SK-N-SH treated with all-trans-retinoic acid at 6 μM for 48 hours (cell line): ENCODE measurements at regions not wholly inside any gene's neighbourhood (a gene's known extent, or its start where the extent isn't known, plus 50 kb on each side); places are given as distances from the start of the nearest gene placed in this dataset.

Experiments used
- ARNTL ChIP-seq: fragments of 450-650 bp; formaldehyde crosslinking; IDR thresholded peaks from 2 replicates; pipeline ENCODE4 v1.5.0; 2020; ENCODE audit warnings: low read depth, mild to moderate bottlenecking, moderate library complexity, borderline replicate concordance
- BACH2 ChIP-seq: fragments of 250-450 bp; sonication (Bioruptor Pico); IDR thresholded peaks from 2 replicates; pipeline ENCODE4 v1.9.0; 2021; ENCODE audit warnings: mild to moderate bottlenecking, borderline replicate concordance
- CSDC2 ChIP-seq: fragments of 250-450 bp; sonication (Bioruptor Pico); IDR thresholded peaks from 2 replicates; pipeline ENCODE4 v1.5.0; 2020; ENCODE audit warnings: mild to moderate bottlenecking, moderate library complexity
- ISL1 ChIP-seq: fragments of 250-450 bp; sonication (Bioruptor Pico); IDR thresholded peaks from 2 replicates; pipeline ENCODE4 v2.1.2; 2022; ENCODE audit warnings: mild to moderate bottlenecking, moderate library complexity
- PPARA ChIP-seq: fragments of 250-450 bp; sonication (Bioruptor Pico); IDR thresholded peaks from 2 replicates; pipeline ENCODE4 v1.5.0; 2020; ENCODE audit warnings: mild to moderate bottlenecking, borderline replicate concordance
- RARB ChIP-seq: fragments of 250-450 bp; sonication (Bioruptor Pico); IDR thresholded peaks from 2 replicates; pipeline ENCODE4 v1.8.0; 2021; ENCODE audit warnings: mild to moderate bottlenecking, moderate library complexity
- TCF4 ChIP-seq: fragments of 250-450 bp; sonication (Bioruptor Pico); IDR thresholded peaks from 2 replicates; pipeline ENCODE4 v1.8.0; 2021; ENCODE audit warnings: mild to moderate bottlenecking, moderate library complexity, borderline replicate concordance
- ZFP3 ChIP-seq: fragments of 250-450 bp; sonication (Bioruptor Pico); IDR thresholded peaks from 2 replicates; pipeline ENCODE4 v1.5.0; 2020; ENCODE audit warnings: mild to moderate bottlenecking, moderate library complexity
- ZFP30 ChIP-seq: fragments of 450-650 bp; formaldehyde crosslinking; IDR thresholded peaks from 2 replicates; pipeline ENCODE4 v1.5.0; 2022; ENCODE audit warnings: mild to moderate bottlenecking, moderate library complexity
- TF ChIP-seq, protein P1 (sequence below): fragments of 250-450 bp; sonication (Bioruptor Pico); IDR thresholded peaks from 2 replicates; pipeline ENCODE4 v1.5.1; 2020; ENCODE audit warnings: low read depth, mild to moderate bottlenecking, moderate library complexity
- TF ChIP-seq, protein P2 (sequence below): fragments of 250-450 bp; sonication (Bioruptor Pico); IDR thresholded peaks from 2 replicates; pipeline ENCODE4 v1.5.0; 2020; ENCODE audit warnings: mild to moderate bottlenecking, moderate library complexity

DNA sequence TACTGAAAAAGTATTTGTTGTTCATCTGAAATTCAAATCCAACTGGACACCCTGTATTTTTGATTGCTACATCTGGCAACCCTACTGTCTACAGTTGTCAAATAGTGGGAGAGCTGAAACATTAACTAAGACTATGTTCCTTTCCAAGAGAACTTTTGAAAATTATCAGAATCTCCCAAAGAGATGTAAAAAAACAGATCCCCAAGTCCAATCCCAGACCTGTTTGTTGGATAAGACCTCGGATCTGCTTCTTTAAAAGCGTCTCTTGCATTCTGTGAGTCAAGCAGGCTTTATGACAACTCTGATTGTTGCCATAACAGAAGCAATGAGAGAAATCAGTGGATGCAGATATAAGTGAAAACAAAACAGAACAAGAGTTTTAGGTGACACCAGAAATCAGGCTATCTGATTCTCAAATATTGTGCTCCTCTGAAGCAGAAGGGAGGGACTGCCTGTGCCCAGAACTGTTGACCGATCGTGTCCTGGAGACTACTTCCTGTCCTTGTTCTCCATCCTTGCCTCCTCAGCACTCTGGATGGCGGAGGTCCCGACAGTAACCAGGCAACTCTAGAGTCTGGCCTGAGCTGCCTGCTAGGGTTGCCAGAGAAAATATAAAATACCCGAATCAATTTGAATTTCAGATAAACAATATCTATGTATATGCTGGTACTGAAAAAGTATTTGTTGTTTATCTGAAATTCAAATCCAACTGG is 853.8 kb downstream of the MAFB start:
- TF ChIP-seq PPARA (CRISPR knock-in tag): no peak
- TF ChIP-seq TCF4 (CRISPR knock-in tag): no peak
- no peak for TF ChIP-seq ZFP3
- TF ChIP-seq RARB: no peak
- TF ChIP-seq BACH2 (CRISPR knock-in tag): no peak
- no peak for TF ChIP-seq ISL1 (CRISPR knock-in tag)
- no peak for TF ChIP-seq CSDC2
- TF ChIP-seq ZFP30 (CRISPR knock-in tag): no peak
- TF ChIP-seq ARNTL (CRISPR knock-in tag): no peak
- TF ChIP-seq, protein P1, sequence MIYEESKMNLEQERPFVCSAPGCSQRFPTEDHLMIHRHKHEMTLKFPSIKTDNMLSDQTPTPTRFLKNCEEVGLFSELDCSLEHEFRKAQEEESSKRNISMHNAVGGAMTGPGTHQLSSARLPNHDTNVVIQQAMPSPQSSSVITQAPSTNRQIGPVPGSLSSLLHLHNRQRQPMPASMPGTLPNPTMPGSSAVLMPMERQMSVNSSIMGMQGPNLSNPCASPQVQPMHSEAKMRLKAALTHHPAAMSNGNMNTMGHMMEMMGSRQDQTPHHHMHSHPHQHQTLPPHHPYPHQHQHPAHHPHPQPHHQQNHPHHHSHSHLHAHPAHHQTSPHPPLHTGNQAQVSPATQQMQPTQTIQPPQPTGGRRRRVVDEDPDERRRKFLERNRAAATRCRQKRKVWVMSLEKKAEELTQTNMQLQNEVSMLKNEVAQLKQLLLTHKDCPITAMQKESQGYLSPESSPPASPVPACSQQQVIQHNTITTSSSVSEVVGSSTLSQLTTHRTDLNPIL (CRISPR knock-in tag): no peak
- TF ChIP-seq, protein P2, sequence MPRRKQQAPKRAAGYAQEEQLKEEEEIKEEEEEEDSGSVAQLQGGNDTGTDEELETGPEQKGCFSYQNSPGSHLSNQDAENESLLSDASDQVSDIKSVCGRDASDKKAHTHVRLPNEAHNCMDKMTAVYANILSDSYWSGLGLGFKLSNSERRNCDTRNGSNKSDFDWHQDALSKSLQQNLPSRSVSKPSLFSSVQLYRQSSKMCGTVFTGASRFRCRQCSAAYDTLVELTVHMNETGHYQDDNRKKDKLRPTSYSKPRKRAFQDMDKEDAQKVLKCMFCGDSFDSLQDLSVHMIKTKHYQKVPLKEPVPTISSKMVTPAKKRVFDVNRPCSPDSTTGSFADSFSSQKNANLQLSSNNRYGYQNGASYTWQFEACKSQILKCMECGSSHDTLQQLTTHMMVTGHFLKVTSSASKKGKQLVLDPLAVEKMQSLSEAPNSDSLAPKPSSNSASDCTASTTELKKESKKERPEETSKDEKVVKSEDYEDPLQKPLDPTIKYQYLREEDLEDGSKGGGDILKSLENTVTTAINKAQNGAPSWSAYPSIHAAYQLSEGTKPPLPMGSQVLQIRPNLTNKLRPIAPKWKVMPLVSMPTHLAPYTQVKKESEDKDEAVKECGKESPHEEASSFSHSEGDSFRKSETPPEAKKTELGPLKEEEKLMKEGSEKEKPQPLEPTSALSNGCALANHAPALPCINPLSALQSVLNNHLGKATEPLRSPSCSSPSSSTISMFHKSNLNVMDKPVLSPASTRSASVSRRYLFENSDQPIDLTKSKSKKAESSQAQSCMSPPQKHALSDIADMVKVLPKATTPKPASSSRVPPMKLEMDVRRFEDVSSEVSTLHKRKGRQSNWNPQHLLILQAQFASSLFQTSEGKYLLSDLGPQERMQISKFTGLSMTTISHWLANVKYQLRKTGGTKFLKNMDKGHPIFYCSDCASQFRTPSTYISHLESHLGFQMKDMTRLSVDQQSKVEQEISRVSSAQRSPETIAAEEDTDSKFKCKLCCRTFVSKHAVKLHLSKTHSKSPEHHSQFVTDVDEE (CRISPR knock-in tag): no peak
